ENCODE measurements at regions not wholly inside any gene's neighbourhood (a gene's known extent, or its start where the extent isn't known, plus 50 kb on each side); places are given as distances from the start of the nearest gene placed in this dataset.

GRCh38 chr16:59124056-59124455 is 389.9 kb upstream of the GOT2 start:
- Histone ChIP-seq H3K4me3 (ENCODE audit: low read depth in 2 of 2, low read length in 2 of 2) (no peak overlapping the region), H3K27me3 (ENCODE audit: control insufficient read depth, insufficient read depth, low read length) (no peaks in the 10 kb centered on the region), H3K27ac (ENCODE audit: low read length) (no peak overlapping the region), H3K4me1 (ENCODE audit: control insufficient read depth, insufficient read depth, low read length) (no peaks in the 10 kb centered on the region), H3K36me3 (ENCODE audit: control insufficient read depth, insufficient read depth, low read length) (no peaks in the 10 kb centered on the region), H3K9me3 (ENCODE audit: control insufficient read depth, insufficient read depth, low read depth, low read length) (no peaks in the 10 kb centered on the region)
- DNase-seq (ENCODE audit: low read depth, low spot score) (no peak), ATAC-seq (no peak)
- ChIA-PET CTCF (no interaction called here), POLR2A (no interaction called here)
- TF ChIP-seq POLR2AphosphoS5 (IDR thresholded peaks at IDR 0.05; ENCODE audit: low read depth, low read length) (no peak), REST (IDR thresholded peaks at IDR 0.05; ENCODE audit: insufficient read depth in 1 of 2, low read depth in 2 of 2, low read length in 1 of 2) (no peak), CTCF (IDR thresholded peaks at IDR 0.05) (no peak), TCF7L2 (IDR thresholded peaks at IDR 0.05; ENCODE audit: low read depth, low read length) (no peak), SIN3A (IDR thresholded peaks at IDR 0.05; ENCODE audit: borderline replicate concordance, insufficient read depth, low read depth, low read length) (no peak)
- in situ Hi-C loops (cut with HindIII; ENCODE audit: low pct_unique_long_range_greater_than_20kb, low sequenced_read_pairs), result no loop called here
- intact Hi-C loops (cut with micrococcal nuclease; ENCODE audit: unreplicated experiment), result no loop called here
- no TSS peak for BruUV-seq (replicated peaks)

GRCh38 chr16:59123479-59123878 is 389.4 kb upstream of the GOT2 start:
- TF ChIP-seq REST (IDR thresholded peaks at IDR 0.05; ENCODE audit: insufficient read depth in 1 of 2, low read depth in 2 of 2, low read length in 1 of 2) (no peak), TCF7L2 (IDR thresholded peaks at IDR 0.05; ENCODE audit: low read depth, low read length) (no peak), CTCF (IDR thresholded peaks at IDR 0.05) (no peak), POLR2AphosphoS5 (IDR thresholded peaks at IDR 0.05; ENCODE audit: low read depth, low read length) (no peak), SIN3A (IDR thresholded peaks at IDR 0.05; ENCODE audit: borderline replicate concordance, insufficient read depth, low read depth, low read length) (no peak)
- in situ Hi-C loops (cut with HindIII; ENCODE audit: low pct_unique_long_range_greater_than_20kb, low sequenced_read_pairs), result no loop called here
- POLR2A ChIA-PET, result no interaction called here
- intact Hi-C loops (cut with micrococcal nuclease; ENCODE audit: unreplicated experiment), result no loop called here
- CTCF ChIA-PET, result no interaction called here
- Histone ChIP-seq H3K9me3 (ENCODE audit: control insufficient read depth, insufficient read depth, low read depth, low read length) (no peaks in the 10 kb centered on the region), H3K4me1 (ENCODE audit: control insufficient read depth, insufficient read depth, low read length) (no peaks in the 10 kb centered on the region), H3K36me3 (ENCODE audit: control insufficient read depth, insufficient read depth, low read length) (no peaks in the 10 kb centered on the region), H3K27ac (ENCODE audit: low read length) (no peak overlapping the region), H3K4me3 (ENCODE audit: low read depth in 2 of 2, low read length in 2 of 2) (no peak overlapping the region), H3K27me3 (ENCODE audit: control insufficient read depth, insufficient read depth, low read length) (no peaks in the 10 kb centered on the region)
- DNase-seq (ENCODE audit: low read depth, low spot score), result no peak
- no peak for ATAC-seq
- BruUV-seq (replicated peaks), result no TSS peak

All from Panc1 (cell line).